Tibial nerve (tissue), 4 donors: ENCODE measurements at regions not wholly inside any gene's neighbourhood (a gene's known extent, or its start where the extent isn't known, plus 50 kb on each side); places are given as distances from the start of the nearest gene placed in this dataset. TPM values are rescaled to one million over a fixed set of nuclear protein-coding genes. Genes with fewer than 3 reads are reported as not detected.
"Not testable (repeated sequence)": the region's sequence is repeated elsewhere in the genome, so short reads cannot be mapped to it uniquely, and the experiment has no call there.

Experiments
- DNase-seq, 2 donors: peaks; one replicate each; pipeline ENCODE4 v3.0.0-alpha.2; 2019; ENCODE audit warnings: low spot score in 2 of 2
- H3K27ac ChIP-seq, 4 donors: fragments of 200-600 bp; sonication (generic) in 3 of 4; one replicate each; pipeline ENCODE4 v1.5.1; 2017 to 2019; ENCODE audit warnings: mild to moderate bottlenecking in 1 of 4
- H3K27me3 ChIP-seq, 2 donors: fragments of 200-600 bp; sonication (generic) in 1 of 2; one replicate each; pipeline versions ENCODE4 v1.5.1 to v1.6.0; 2017 to 2019
- H3K36me3 ChIP-seq, 3 donors: fragments of 200-600 bp; sonication (generic); one replicate each; pipeline ENCODE4 v1.5.1; 2018 to 2019
- H3K4me1 ChIP-seq, 4 donors: fragments of 200-600 bp; sonication (generic) in 3 of 4; one replicate each; pipeline ENCODE4 v1.5.1; 2017 to 2019
- H3K4me3 ChIP-seq, 4 donors: fragments of 200-600 bp; sonication (generic) in 3 of 4; one replicate each; pipeline ENCODE4 v1.5.1; 2017 to 2019; ENCODE audit warnings: mild to moderate bottlenecking in 1 of 4, moderate library complexity in 1 of 4
- H3K9me3 ChIP-seq, 4 donors: fragments of 200-600 bp; sonication (generic) in 3 of 4; one replicate each; pipeline ENCODE4 v1.5.1; 2017 to 2019
- WGBS, 2 donors: methylation state at CpG; one replicate each; pipeline ENCODE4 v1.1.5; 2018; 5-methylcytosine and 5-hydroxymethylcytosine counted together
- small RNA-seq: library from RNA; depleted of rRNA; stranded (forward); fragments of <200 nt; gene quantifications from one replicate; pipeline ENCODE3, GENCODE V24; 2016

DNA sequence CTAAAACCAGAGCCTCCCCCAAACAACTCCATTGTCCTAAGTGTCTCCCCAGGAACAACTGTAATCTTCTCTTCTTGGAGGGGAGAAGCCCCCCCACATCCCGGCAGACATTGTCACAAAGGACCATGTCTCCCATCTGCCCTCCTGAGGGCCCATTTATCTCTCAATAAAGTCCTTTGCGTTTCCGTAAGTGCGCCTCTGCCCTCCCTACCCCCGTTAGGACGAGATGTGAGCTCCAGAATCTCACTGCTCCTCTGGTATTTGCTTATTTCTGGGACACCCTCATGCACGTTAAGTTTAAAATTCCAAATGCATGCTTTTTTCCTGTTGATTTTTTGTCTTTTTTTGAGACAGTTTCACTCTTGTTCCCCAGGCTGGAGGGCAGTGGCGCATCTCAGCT is 52.3 kb upstream of the SFSWAP start:
- H3K27ac ChIP-seq, H3K9me3 ChIP-seq, H3K4me1 ChIP-seq, H3K36me3 ChIP-seq, H3K4me3 ChIP-seq, DNase-seq, H3K27me3 ChIP-seq: not testable (repeated sequence)
- WGBS, 2 donors: 70 to 71% methylated on average over 7 of the region's 8 CpGs

DNA sequence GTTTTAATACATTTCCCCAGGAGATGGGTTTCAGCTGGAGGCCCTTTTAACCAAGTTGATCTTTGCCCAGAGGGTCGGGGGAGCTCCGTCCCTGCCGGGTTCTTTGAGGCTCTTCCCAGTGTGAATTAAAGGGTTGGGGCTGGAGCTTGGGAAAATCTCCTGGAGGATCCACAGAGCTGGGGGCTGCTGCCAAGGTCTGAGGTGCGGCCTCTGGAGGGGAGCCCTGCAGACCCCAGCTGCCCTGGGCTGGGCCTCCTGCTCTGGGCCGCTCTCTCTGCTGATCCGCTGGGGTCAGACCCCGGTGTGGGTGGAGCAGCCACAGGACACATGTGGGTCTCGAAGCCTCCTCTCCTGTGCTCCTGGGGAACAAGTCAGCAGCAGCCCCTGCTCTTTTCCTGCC is 51.4 kb upstream of the SFSWAP start:
- H3K4me1 ChIP-seq, H3K27ac ChIP-seq, H3K4me3 ChIP-seq, DNase-seq, H3K27me3 ChIP-seq, H3K9me3 ChIP-seq, H3K36me3 ChIP-seq: not testable (repeated sequence)
- whole genome bisulfite sequencing, 2 donors: 26 to 41% methylated on average over 3 to 6 of the region's 8 CpGs

DNA sequence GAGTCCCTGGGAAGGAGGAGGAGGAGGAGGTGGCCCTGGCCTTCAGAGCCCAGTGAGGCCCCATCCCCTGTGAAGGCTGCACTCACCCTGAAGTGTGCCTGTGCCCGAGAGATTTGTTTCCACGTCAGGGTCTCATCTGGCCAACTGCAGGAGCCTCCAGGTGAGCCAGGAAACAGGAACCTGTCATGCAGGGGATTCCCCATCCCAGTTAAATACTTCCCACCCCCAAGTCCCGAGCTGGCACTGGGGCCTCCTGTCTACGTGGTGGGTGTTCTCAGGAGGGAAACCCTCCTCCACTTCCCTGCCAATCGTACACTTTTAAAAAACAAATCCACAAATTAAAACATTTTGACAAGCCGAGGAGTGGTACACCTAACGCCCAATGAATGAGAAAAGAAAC is 50.9 kb upstream of the SFSWAP start:
- H3K27me3 ChIP-seq, H3K4me3 ChIP-seq, H3K27ac ChIP-seq, H3K4me1 ChIP-seq, DNase-seq, H3K36me3 ChIP-seq, H3K9me3 ChIP-seq: not testable (repeated sequence)
- WGBS, 2 donors: 86 to 89% methylated on average over 7 of the region's 7 CpGs

DNA sequence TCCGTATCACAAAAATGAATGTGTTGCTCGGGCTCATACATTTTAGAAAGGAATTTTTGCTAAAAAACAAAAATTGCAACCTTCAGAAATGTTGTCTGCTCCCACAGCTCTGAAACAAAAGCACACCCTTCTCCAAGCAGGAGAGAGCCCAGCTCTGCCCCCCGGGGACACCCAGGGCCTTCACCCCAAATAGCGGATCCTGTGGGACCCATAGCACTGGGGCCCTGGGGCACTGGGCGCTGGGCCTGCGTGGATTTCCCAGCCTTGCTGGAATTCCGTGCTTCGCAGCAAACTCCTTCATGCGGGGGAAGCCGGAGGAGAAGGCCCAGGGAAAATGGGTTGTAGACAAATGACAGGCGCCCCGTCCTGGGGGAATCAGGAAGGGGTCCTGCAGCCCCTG is 50.5 kb upstream of the SFSWAP start:
- DNase-seq: not testable (repeated sequence)

More for the DNA sequence above, 50.5 kb upstream of the SFSWAP start:
- H3K4me3 ChIP-seq, H3K27me3 ChIP-seq, H3K4me1 ChIP-seq, H3K27ac ChIP-seq, H3K9me3 ChIP-seq, H3K36me3 ChIP-seq: not testable (repeated sequence)
- WGBS, 2 donors: 93% methylated on average over 12 of the region's 12 CpGs

Small RNAs in the stretch of these regions (small RNA-seq; reads per million reads assigned to genes)
- gene AC140063.1: not detected
- gene RNA5SP376: not detected
